GM03348 (cell line): ENCODE measurements at regions not wholly inside any gene's neighbourhood (a gene's known extent, or its start where the extent isn't known, plus 50 kb on each side); places are given as distances from the start of the nearest gene placed in this dataset.
"Not testable (repeated sequence)": the region's sequence is repeated elsewhere in the genome, so short reads cannot be mapped to it uniquely, and the experiment has no call there.

Source experiments
- DNase-seq: peaks from one replicate; pipeline ENCODE4 v3.0.0; 2012; ENCODE audit warnings: low spot score

DNA sequence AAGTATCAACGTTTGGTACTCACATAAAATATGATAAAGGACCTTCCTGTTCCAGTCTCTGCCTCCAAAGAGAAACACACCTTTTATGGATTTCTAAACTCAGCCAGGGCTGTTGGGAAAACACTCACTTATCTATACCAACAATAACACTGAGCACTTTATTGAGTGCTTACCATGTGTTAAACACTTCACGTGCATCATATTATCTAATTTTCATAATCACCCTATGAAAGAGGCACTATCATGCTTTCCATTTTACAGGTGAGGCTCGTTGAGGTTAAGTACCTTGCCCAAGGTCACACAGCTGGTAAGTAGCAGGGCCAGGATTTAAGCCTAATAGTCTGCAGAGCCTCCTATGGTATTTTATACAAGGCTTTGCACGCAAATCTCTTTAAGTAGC lies 251.5 kb upstream of the SOX9 start:
- DNase-seq = no peak

DNA sequence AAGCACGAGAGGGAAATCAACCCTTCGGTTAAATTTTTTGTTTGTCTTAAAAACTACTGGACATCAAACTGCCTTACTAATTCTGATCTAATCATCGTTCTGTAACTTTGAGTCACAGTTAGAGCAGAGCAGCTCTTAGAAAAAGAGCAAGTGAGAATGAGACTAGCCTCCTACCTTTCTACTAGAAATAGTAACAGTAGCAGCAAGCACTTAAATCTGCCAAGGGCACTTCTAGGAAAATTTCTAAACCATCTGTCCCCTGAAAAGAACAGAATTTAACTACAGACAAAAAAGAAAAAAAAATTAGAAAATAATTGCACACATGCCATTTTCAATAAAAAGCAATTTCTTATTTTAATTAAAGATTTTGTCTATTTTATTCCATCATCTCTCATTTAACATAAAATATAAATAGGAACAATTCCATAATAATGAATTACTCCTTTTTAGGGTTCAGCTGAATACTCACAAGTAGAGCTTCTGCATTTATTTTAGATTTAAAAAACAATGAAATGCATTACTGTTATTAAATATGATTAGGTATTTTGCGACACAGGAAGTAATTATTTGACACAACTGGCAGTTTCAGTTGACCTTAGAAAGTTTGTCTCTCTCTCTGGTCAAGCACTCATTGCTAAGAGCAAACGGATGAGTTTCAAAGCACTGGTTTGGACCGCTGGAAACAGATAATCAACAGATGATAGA lies 250.8 kb upstream of the SOX9 start:
- no peak for DNase-seq

DNA sequence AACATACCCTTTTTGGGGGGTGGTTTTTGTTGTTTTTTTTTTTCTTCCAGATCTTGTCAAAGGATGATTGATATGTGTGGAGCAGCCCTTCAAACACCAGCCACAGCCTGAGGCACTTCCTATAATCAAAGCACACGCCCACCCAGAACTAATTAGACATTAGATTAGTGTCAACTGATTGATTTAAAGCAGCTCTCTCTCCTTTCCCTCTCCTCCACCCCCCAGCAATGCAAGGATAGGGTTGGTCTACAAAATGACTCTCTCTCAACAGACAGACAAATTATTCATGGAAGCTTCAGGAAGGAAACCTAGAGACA lies 250.3 kb upstream of the SOX9 start:
- DNase-seq = no peak

DNA sequence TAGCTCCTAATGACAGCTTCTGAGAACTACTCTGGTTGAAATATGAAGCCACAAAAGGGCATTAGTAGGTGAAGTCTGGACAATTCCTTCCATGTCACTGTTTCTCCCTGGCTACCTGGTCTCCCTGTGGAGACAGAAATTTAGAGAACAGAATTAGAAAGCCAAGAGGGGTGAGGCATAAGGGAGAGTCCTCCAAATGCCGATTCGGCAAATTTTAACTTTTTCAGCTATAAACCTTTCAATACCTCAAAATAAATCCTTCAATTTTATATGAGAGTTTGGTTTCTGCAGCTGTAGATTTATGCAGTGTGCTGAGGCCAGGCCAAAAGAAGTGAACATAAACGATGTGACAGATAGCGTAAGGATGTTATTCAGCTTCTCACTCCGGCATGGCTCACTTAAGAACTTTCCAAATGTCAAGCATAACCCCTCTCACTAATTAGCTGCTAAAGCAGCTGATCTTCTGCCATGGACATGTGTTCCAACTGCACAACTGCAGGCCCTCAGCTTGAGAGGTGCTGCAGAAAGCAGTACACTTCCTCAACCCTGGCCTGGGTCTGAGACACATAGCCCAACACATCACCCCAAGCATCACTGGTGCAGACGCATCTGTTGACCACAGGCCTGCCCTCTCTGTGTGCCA lies 247.9 kb upstream of the SOX9 start:
- DNase-seq = no peak

DNA sequence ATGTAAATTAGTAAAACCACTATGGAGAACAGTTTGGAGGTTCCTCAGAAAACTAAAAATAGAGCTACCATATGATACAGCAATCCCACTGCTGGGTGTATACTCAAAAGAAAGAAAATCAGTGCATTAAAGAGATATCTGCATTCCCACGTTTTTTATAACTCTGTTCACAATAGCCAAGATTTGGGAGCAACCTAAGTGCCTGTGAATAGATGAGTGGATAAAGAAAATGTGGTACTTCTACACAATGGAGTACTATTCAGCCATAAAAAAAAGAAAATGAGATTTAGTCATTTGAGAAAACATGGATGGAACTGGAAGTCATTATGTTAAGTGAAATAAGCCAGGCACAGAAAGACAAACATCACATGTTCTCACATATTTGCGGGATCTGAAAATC lies 246.0 kb upstream of the SOX9 start:
- DNase-seq = not testable (repeated sequence)

DNA sequence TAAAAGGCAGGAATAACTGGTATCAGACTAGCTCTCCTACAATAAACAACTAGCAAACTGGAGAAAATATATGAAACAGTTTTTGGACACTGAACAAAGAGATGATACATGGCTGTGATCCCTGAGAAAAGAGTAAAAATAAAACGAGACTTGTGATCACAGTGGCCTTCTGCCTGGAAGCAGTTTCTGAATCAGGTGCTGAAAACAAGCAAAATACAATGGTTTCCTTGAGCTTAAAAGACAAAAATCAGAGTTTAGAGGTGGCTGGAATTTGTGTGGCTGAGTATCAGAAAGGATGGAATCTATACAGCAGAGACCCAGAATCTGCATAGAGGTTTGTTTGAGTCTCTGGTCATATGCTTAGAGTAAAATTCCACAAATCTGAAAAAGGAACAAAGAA lies 242.5 kb upstream of the SOX9 start:
- no peak for DNase-seq

DNA sequence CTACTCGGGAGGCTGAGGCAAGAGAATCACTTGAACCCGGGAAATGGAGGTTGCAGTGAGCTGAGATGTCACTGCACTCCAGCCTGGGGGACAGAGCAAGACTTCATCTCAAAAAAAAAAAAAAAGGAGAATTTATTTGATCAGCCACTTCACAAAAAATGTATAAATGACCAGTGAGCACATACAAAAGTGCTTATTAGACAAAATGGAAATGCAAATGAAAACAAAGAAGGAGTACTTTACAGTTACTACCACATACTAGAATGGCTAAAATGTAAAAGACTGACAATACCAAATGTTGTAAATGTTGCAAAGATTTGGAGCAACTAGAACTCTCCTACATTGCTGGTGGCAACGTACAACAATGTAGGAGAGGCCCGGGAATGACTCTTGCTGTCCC lies 241.8 kb upstream of the SOX9 start:
- DNase-seq = no peak

DNA sequence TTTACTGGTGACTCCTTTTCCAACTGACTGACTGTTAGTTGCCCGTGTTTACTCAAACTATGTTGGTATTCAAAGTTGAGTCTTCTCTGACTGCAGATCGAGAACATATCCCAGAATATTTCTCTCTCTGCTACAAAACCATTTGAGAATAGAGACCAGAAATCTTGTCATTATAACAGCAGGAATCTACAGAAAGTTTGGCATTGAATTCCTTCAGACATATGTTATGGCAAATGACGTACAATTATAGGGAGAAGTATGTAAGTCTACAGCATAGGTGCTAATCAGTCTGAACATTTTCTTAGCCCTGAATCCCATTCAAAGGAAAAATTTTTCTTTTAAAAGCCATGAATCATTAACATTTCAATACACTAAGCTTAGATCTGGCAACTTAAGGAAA lies 239.8 kb upstream of the SOX9 start:
- DNase-seq = no peak

DNA sequence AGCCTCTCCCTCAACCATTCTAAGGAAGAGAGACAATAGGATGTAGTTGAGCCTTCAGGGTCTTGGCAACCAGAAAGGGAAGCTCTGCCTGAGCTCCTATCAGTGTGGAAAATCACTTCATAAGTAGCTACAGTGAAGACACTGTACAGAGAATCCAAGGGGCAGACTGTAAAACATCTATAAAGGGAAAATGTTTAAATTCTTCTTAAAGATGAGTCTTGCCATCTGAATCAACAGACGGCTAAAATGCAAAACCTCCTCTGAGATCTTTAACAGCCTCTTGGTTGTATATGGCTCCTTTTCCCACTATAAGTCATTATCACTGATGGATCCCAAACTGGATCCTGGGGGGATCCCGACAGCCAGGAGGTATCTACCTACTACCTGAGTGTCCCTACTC lies 239.2 kb upstream of the SOX9 start:
- no peak for DNase-seq

DNA sequence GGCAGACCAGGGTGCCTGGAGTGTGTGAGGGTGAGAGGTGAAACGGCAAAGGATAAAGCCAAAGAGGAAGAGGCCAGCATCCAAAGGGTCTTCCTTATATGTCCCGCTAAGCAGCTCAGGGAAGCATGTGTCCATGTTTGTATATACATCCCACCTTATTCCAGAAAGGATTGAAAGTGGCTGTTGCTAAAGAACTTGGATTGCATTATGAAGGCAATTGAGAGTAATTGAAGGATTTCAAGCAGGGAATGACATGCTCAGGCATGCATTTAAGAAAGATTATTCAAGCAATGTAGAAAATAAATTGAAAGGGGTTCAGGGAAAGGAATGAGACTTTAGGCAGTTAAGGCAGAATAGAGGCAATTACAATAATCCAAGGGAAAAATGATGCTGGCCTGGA lies 237.6 kb upstream of the SOX9 start:
- DNase-seq = no peak

DNA sequence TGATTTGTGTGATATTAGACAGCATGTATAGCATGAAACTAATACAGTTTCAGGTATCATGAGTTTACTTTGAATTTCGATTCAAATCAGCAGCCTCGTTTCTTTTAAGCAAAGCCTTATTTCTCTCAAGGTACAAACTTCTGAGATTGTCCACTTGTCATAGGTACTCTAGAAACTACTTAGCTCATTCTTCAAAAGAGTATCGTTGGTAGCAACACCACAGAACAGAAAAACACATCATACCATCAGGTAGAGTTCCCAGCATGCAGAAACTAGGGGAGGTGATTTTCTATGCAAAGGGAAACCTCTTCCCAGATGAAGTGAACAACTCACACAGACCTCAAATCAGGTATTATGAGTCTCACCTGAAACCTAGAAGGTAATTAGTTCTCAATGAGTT lies 237.0 kb upstream of the SOX9 start:
- no peak for DNase-seq

DNA sequence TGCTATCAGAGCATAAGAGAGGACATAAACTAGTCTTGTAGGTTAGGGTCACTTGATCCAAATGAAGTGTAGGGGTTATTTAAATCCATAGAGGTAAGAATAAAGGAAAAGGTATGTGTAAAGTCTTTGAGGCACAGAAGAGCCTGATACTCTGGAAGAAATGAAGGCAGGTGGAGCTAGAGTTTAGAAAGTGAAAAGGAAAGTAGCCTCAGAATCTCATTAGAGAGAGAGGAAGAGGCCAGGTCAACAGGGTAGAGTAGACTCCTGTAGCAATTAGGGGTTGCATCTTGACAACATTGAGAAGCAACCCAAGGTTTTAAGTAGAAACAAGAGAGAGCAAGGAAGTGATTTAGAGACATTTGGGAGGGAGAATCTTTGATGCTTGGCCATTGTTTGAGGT lies 235.2 kb upstream of the SOX9 start:
- DNase-seq = no peak

DNA sequence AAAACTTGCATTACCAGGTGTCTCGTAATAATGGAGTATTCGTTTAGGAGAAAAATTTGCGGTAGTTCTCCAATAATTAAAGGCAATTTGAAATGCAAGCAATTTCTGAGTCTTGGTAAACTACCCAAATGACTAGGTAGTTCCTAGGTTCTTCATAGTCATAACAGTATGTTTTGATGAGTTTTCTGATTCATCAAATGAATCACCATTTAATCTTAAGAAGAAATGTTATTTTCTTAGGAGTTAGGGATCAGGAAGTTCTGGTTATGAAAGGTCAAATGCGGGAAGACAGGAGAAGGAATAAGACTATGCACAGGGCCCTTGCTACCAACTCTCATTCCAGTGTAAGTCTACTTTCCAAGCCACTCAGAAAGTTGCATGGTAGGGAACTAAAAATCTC lies 221.5 kb upstream of the SOX9 start:
- no peak for DNase-seq

DNA sequence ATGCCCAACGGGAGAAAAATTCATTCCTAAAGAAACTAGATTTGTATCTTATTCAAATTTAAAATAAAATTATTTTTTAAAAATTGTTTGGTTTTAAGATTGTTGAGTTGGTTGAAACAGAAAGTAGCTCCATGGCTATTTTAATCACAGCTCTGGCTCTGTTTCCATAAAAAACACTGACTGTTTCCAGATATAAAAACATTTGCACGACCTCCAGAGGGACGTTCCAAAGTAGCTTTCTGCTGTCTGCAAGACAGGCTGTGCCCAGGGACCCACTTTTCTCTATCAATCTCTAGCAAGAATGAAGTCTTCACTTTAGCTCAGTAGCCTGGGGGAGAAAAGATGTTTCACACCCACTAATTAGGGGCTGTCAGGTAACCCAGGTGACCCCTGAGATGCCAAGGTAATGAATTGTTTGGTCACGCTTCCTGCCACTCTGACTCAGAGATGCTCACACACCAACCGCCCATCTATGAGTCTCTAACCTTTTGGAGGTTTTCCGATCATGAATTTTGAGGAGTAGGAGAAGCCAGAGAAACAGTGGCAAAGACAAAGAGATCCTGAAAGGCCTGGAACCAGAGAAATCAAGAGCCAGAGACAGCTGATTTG lies 220.1 kb upstream of the SOX9 start:
- no peak for DNase-seq

DNA sequence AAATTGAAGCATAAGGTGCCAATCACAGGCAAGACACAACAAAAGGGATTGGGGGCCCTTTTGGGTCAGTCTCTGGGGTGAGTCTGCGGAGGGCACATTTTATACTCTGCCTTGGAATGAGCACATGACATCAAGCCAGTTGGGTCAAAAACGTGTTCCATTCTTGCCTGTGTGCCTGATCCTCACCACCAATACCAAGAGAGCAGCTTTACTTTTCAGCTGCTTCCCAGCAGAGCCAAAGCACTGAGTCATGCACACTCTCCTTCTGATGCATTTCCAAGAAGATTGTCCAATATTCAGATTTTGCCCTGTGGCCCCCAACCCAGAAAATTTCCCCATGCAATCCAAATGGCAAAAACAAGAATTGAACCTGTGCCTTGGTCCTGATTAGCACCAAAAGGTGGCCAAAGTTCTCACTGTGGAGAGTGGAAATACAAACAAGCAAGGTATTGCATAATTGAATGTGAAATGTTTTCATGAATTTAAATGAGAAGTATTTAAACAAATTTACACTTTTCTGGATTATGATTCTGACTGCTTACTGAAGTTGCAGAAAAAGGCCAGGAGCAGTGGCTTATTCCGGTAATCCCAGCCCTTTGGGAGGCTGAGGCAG lies 217.8 kb upstream of the SOX9 start:
- DNase-seq = peak; percentile 9

DNA sequence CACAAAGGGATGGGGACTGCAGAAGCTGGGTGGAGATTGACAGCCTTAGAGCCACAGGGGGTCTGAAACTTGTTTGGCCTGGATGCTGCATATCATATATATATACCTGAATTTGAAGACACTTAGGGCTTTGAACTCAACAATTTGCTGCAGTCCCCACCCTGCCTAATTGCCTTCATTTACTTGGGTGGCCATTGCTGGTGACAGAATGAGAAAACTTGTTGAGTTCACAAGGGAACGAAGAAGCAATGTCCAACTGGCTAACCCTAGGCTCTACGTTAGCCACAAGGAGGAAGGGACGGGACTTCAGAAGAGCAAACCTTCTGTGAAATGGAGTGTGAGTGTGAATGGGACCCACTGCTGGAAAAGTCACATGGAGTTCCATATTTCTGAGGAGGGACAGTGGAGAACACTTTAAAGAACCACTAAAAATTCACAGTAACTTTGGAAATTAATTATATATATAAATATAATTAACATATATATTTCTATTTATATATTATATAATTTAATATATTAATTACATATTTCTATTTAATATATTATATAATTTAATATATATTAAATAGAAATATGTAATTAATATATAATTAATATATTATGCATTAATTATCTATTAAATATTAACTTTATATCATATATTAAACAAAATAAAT lies 215.3 kb upstream of the SOX9 start:
- no peak for DNase-seq

DNA sequence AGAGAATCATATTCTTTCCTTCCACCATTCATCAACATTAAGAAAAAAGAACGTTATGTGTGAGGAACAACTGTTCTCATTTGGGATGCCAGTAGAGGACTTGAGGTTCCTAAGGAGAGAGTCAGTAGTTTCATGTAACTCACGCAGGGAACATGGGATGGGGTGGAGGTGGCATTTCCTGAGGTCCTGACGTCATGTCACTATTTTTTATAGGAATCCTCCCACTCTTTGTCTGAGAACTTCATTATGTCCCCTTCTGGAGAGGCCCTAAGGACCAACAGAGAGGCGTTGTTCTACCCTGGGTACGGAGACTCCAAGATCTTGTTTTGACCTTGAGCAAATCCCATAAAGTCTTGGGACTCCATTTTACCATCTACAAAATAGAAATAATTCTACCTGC lies 211.7 kb upstream of the SOX9 start:
- no peak for DNase-seq

DNA sequence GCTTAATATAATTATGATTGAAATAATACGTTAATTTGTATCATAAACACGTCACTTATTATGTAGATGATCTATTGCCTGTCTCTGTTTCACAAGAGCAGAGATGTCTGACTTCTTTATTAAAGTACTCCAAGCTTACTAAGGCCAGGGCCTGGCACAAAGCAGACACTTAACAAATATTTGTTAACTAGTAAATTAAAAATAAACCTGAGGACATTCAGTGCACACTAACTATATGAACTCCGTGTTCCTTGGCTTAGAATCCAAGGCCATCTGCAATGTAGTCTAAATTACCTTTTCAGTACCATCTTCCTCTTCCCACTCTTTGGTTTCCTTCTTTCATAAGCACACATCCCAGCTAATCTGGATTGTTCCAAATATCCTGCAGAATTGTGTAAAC lies 210.8 kb upstream of the SOX9 start:
- no peak for DNase-seq

DNA sequence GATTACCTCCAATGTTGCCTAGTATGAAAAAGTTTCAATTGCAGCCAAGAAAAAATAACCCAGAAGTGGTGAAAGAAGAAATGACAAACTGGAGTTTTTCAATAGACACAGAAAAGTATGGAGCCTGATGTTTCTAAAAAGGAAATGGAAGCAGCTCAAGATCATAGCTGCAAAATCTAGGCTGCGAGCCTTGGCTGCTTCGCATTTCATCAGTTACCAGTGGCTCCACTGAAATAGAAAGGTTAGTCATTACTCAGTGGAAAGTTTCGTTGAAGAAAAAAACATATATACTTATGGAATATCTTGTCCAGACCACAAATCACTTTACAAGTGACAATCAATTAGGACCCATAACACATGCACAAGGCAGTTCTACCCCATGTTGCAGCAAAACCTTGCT lies 206.8 kb upstream of the SOX9 start:
- no peak for DNase-seq

DNA sequence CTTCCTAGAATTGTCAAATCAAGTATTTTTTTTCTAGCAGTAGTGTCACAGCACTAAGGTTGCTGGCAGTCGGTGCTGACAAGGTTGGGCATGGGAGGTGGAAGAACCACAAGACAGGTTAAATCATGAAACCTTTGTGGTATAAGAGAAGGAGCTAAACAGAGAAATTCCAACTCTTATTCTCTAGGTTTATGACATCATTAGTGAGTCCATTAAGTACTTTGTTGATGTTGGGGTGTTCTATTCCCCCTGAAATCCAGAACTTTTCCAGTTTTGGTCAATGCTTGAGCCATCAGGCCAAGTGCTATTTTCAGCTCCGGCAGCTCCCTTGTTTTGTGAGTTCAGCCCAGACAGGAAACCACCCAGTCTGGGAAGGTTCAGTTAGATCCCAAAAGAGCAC lies 206.0 kb upstream of the SOX9 start:
- DNase-seq = no peak

DNA sequence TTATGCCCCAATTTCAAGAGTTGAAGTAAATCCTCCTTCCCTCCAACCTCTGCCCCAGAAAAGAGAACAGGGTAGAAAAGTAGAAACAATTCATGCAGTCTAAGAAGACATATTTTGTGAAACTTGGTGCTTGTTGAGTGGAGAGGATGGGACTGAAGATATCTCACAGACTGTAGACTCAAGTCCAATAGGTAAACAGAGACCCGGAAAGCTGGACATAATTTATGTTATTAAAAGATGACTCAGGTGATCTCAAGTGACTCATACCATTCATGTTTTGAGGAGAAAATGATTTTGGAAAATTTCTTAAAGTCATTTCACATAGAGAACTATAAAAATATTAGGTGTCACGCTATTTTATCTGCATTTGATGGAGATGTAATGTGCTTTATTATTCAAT lies 203.1 kb upstream of the SOX9 start:
- no peak for DNase-seq

DNA sequence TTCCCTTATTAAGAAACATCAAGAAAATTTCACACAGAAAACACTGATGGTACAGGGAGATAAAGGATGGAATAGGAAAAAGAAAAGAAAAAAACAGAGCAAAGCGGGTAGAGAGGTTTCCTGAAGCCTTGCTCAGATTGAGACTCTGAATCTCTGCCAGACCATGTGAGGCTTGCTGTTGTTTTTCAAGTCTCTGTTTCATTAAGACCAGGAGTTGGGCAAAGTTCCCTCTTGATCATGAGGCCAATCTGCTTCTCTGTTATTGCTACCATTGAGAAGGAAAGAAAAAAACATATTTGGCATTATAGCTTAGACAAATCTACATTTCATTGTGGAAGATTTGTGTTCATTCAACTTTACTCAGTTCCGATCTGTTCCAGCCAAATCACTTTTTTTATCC lies 201.6 kb upstream of the SOX9 start:
- DNase-seq = no peak

DNA sequence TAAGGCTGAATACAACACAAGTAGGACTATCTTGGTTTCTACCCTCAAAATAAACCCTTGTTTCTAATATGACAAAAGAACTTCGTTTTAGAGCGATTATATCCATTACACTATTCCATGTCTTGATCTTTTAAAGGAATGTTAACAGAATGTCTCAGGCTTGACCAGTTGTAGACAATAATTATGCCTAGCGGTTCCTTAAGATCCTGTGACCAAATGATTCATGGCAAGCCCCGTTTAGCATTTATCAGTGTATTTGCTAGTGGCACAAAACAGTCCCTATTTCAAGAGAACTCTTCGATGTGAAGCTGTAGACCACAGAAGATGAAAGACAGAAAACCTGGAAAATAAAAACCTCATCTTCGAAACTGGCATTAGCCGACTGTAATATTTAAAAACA lies 200.9 kb upstream of the SOX9 start:
- DNase-seq = no peak
